PC-9 (cell line): ENCODE measurements at regions not wholly inside any gene's neighbourhood (a gene's known extent, or its start where the extent isn't known, plus 50 kb on each side); places are given as distances from the start of the nearest gene placed in this dataset.

Experiments used
- BruUV-seq: library from RNA; stranded (reverse); fragments of 400-500 nt; replicated peaks from 2 replicates; lab custom pipeline; 2021; lab: Mats Ljungman, UMichigan
- CTCF ChIA-PET: fragments of 300-600 bp; sonication (Branson Sonifier 250); formaldehyde crosslinking; loops from one replicate; lab custom pipeline; 2022; ENCODE audit warnings: antibody characterized with exemption; lab: Charles Lee
- POLR2A ChIA-PET: fragments of 300-600 bp; sonication (Branson Sonifier 250); formaldehyde crosslinking; loops from one replicate; lab custom pipeline; 2022; ENCODE audit warnings: antibody characterized with exemption; ENCODE audit not compliant: unreplicated experiment; lab: Charles Lee
- DNase-seq, 2 experiments: peaks; one replicate each; pipeline versions ENCODE4 v3.0.0 to v3.0.0-alpha.2; 2015 to 2022; ENCODE audit warnings: mixed read lengths in 1 of 2
- H2AFZ ChIP-seq: fragments of 200-600 bp; sonication (generic); 2 replicates; pipeline ENCODE4 v1.8.1; 2017; ENCODE audit warnings: antibody characterized with exemption
- H3F3A ChIP-seq: fragments of 200-600 bp; sonication (generic); 2 replicates; pipeline ENCODE4 v1.8.1; 2017; ENCODE audit warnings: antibody characterized with exemption, mild to moderate bottlenecking, low read depth; ENCODE audit not compliant: insufficient read depth
- H3K27ac ChIP-seq: fragments of 200-600 bp; sonication (generic); 2 replicates; pipeline ENCODE4 v1.6.1; 2016; ENCODE audit warnings: mixed run types
- H3K27me3 ChIP-seq: fragments of 200-600 bp; sonication (generic); 2 replicates; pipeline ENCODE4 v1.6.1; 2016; ENCODE audit warnings: low read depth, mixed run types; ENCODE audit not compliant: insufficient read depth
- H3K36me3 ChIP-seq: fragments of 200-600 bp; sonication (generic); 2 replicates; pipeline ENCODE4 v1.6.1; 2016; ENCODE audit warnings: low read depth, mixed run types
- H3K4me1 ChIP-seq: fragments of 200-600 bp; sonication (generic); replicated peaks from 2 replicates; pipeline ENCODE4 v1.6.1; 2016; ENCODE audit warnings: mixed run types; ENCODE audit not compliant: insufficient read depth
- H3K4me2 ChIP-seq: fragments of 200-600 bp; sonication (generic); 2 replicates; pipeline ENCODE4 v1.6.1; 2017; ENCODE audit warnings: mixed run types
- H3K4me3 ChIP-seq: fragments of 200-600 bp; sonication (generic); 2 replicates; pipeline ENCODE4 v1.6.1; 2016; ENCODE audit warnings: mixed run types
- H3K79me2 ChIP-seq: fragments of 200-600 bp; sonication (generic); 2 replicates; pipeline ENCODE4 v1.6.1; 2017; ENCODE audit warnings: low read depth, mixed run types
- H3K9me2 ChIP-seq: fragments of 200-600 bp; sonication (generic); 2 replicates; pipeline ENCODE4 v1.8.1; 2017; ENCODE audit warnings: mild to moderate bottlenecking; ENCODE audit not compliant: insufficient read depth
- H3K9me3 ChIP-seq: fragments of 200-600 bp; sonication (generic); 2 replicates; pipeline ENCODE4 v1.8.1; 2016; ENCODE audit warnings: low read depth; ENCODE audit not compliant: insufficient read depth
- H4K20me1 ChIP-seq: fragments of 200-600 bp; sonication (generic); 2 replicates; pipeline ENCODE4 v1.8.1; 2017; ENCODE audit not compliant: insufficient read depth
- CTCF ChIP-seq: fragments of 200-600 bp; sonication (generic); conservative IDR thresholded peaks from 2 replicates; pipeline ENCODE4 v1.6.1; 2017; ENCODE audit warnings: mixed run types, antibody characterized with exemption, mild to moderate bottlenecking, moderate library complexity
- EZH2 ChIP-seq: fragments of 200-600 bp; sonication (generic); IDR thresholded peaks from 2 replicates; pipeline ENCODE4 v1.8.0; 2017; ENCODE audit warnings: antibody characterized with exemption, low read depth
- intact Hi-C: fragments of 100-400 bp; cut with micrococcal nuclease; formaldehyde crosslinking; loops from one replicate; pipeline ENCODE4 v1.10.0; 2022; ENCODE audit not compliant: unreplicated experiment

GRCh38 chr4:66073961-66074360, 403.7 kb upstream of the EPHA5 start:
- H2AFZ ChIP-seq, result no peak overlapping the region
- intact Hi-C loops, result no loop called here
- no peak overlapping the region for H3K4me3 ChIP-seq
- H3K9me2 ChIP-seq, result no peaks in the 10 kb centered on the region
- BruUV-seq, result no TSS peak
- DNase-seq, result no peak
- H3K27ac ChIP-seq, result no peak overlapping the region
- H3K4me1 ChIP-seq, result no peaks in the 10 kb centered on the region
- H3K79me2 ChIP-seq, result no peaks in the 10 kb centered on the region
- ChIA-PET CTCF (no interaction called here), POLR2A (no interaction called here)
- TF ChIP-seq EZH2 (no peak), CTCF (no peak)
- H3K9me3 ChIP-seq, result no peaks in the 10 kb centered on the region
- H3K36me3 ChIP-seq, result no peaks in the 10 kb centered on the region
- H4K20me1 ChIP-seq, result no peaks in the 10 kb centered on the region
- no peak overlapping the region for H3K4me2 ChIP-seq
- H3K27me3 ChIP-seq, result no peaks in the 10 kb centered on the region
- no peaks in the 10 kb centered on the region for H3F3A ChIP-seq

- no peaks in the 10 kb centered on the region for H3F3A ChIP-seq
These were observed 401.6 kb upstream of the EPHA5 start for GRCh38 chr4:66071911-66072310.

GRCh38 chr4:66062921-66063320, 392.6 kb upstream of the EPHA5 start:
- H3K9me2 ChIP-seq, result no peaks in the 10 kb centered on the region
- no peak overlapping the region for H3K27ac ChIP-seq
- H3F3A ChIP-seq, result no peaks in the 10 kb centered on the region
- H3K27me3 ChIP-seq, result no peaks in the 10 kb centered on the region
- POLR2A ChIA-PET, result no interaction called here
- H3K79me2 ChIP-seq, result no peaks in the 10 kb centered on the region
- BruUV-seq, result no TSS peak
- no peak overlapping the region for H3K4me3 ChIP-seq
- H2AFZ ChIP-seq, result no peak overlapping the region
- TF ChIP-seq CTCF (no peak), EZH2 (no peak)
- CTCF ChIA-PET, result no interaction called here
- DNase-seq, result no peak
- no peaks in the 10 kb centered on the region for H3K4me1 ChIP-seq
- intact Hi-C loops, result no loop called here
- H4K20me1 ChIP-seq, result no peaks in the 10 kb centered on the region
- H3K36me3 ChIP-seq, result no peaks in the 10 kb centered on the region
- H3K9me3 ChIP-seq, result no peaks in the 10 kb centered on the region
- no peak overlapping the region for H3K4me2 ChIP-seq

More at GRCh38 chr4:66071911-66072310, 401.6 kb upstream of the EPHA5 start:
- no TSS peak for BruUV-seq
- no peaks in the 10 kb centered on the region for H3K9me2 ChIP-seq
- H2AFZ ChIP-seq, result no peak overlapping the region
- H3K9me3 ChIP-seq, result no peaks in the 10 kb centered on the region
- ChIA-PET POLR2A (no interaction called here), CTCF (no interaction called here)
- H3K27me3 ChIP-seq, result no peaks in the 10 kb centered on the region
- no peak overlapping the region for H3K27ac ChIP-seq
- intact Hi-C loops, result no loop called here
- H3K4me2 ChIP-seq, result no peak overlapping the region
- H4K20me1 ChIP-seq, result no peaks in the 10 kb centered on the region
- H3K79me2 ChIP-seq, result no peaks in the 10 kb centered on the region
- H3K4me3 ChIP-seq, result no peak overlapping the region
- no peaks in the 10 kb centered on the region for H3K4me1 ChIP-seq
- H3K36me3 ChIP-seq, result no peaks in the 10 kb centered on the region
- no peak for DNase-seq
- TF ChIP-seq EZH2, result no peak
- no peak for TF ChIP-seq CTCF
